ENCODE measurements at regions not wholly inside any gene's neighbourhood (a gene's known extent, or its start where the extent isn't known, plus 50 kb on each side); places are given as distances from the start of the nearest gene placed in this dataset.
A peak's percentile ranks its signal among the peaks of the same experiment; 100 is the strongest.

DNA sequence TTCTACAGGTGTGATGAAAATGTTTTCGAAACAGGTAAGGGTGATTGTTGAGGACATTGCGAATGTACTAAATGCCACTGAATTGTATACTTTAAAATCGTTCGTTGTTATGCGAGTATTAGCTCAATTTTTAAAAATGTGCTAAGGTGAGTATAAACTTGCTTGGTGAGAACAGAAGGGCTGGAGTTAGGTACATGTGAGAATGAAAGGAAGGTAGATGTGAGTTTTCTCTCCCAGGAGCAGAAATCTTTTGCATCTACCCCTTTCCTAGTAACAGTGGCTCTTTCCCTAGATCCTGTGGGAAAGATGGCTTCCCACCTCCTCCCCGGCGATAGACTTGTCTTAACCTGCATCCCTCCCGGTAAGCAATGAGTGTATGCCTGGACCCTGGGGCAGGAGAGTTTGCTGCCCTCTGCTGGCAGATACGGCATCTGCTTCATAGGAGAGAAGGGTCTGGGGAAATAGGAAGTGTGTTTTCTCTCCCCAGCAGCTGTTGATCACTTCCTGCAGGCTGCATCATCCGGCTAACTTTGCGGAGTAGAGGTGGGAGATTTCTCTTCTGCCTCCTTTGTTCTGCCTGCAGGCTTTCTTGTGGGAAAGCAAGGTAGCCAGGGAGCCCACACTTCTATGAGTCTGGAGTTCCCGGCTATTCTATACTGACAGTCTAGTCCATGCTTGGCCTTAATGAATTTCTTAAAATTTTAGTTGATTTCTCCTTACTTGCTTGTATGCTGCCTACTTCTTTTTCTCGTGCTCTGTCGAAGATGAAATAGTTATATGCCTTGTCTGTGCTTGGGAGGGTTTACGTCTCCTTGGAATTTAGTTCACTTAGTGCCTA is 373.3 kb upstream of the SEMA6A start:
- peak; percentile 15 to 67 (median 65) for TF ChIP-seq CTCF (IDR thresholded peaks at IDR 0.05)
- TF ChIP-seq POLR2A (IDR thresholded peaks at IDR 0.05), result no peak

Measured in thyroid gland (tissue), 4 donors.